ENCODE measurements at regions not wholly inside any gene's neighbourhood (a gene's known extent, or its start where the extent isn't known, plus 50 kb on each side); places are given as distances from the start of the nearest gene placed in this dataset.

DNA sequence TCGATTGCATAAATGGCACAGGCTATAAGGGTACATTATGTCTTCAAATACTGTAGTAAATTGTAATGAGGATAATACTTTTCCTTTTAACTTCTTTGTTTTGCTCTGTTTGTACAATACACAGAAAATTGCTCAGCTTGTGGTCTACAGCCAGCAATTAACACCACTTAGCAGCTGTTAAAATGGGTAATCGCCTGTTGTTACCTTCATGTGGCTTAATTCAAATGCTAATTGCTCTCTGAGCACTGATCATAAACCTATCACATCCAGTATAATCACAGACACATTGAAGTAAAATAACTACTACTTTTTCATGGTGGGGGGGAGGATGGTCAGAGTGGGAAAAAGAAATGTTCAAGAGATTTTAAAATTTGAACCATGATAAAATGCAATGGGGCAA is 1164.1 kb upstream of the CNTN5 start:
- WGBS (ENCODE audit: low lambda C conversion rate) = 42% methylated on average over 2 of the region's 2 CpGs
- no peaks in the 10 kb centered on the region for H3K4me1 ChIP-seq (ENCODE audit: control insufficient read depth in 1 of 2, insufficient read depth in 2 of 2, low read depth in 1 of 2, low read length in 1 of 2)

More for the DNA sequence above, 1164.1 kb upstream of the CNTN5 start:
- no peak for DNase-seq
- Histone ChIP-seq H3K9ac (no peak overlapping the region), H3K36me3 (replicated peaks in 1 of 2; ENCODE audit: control insufficient read depth in 1 of 2, insufficient read depth in 2 of 2, low read length in 1 of 2) (no peaks in the 10 kb centered on the region), H3K79me2 (ENCODE audit: insufficient read depth) (no peaks in the 10 kb centered on the region), H3K4me3 (ENCODE audit: low read depth in 2 of 2, low read length in 1 of 2) (no peak overlapping the region), H2AFZ (ENCODE audit: low read depth) (no peak overlapping the region), H3K27me3 (ENCODE audit: insufficient read depth) (no peaks in the 10 kb centered on the region), H3K27ac (ENCODE audit: low read depth in 2 of 2, low read length in 1 of 2) (no peak overlapping the region), H3F3A (replicated peaks; ENCODE audit: insufficient read depth) (peaks cover 3% of the 10 kb centered on the region), H4K20me1 (ENCODE audit: insufficient read depth) (no peaks in the 10 kb centered on the region), H3K9me2 (no peaks in the 10 kb centered on the region), H3K9me3 (no peaks in the 10 kb centered on the region), H3K4me2 (no peak overlapping the region)
- TF ChIP-seq, protein P1, sequence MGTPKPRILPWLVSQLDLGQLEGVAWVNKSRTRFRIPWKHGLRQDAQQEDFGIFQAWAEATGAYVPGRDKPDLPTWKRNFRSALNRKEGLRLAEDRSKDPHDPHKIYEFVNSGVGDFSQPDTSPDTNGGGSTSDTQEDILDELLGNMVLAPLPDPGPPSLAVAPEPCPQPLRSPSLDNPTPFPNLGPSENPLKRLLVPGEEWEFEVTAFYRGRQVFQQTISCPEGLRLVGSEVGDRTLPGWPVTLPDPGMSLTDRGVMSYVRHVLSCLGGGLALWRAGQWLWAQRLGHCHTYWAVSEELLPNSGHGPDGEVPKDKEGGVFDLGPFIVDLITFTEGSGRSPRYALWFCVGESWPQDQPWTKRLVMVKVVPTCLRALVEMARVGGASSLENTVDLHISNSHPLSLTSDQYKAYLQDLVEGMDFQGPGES (IDR thresholded peaks at IDR 0.05; ENCODE audit: low read depth, low read length) = no peak
- TF ChIP-seq CTCF (IDR thresholded peaks at IDR 0.05) (no peak), MXI1 (IDR thresholded peaks at IDR 0.05; ENCODE audit: low read depth, low read length) (no peak), SIN3A (IDR thresholded peaks at IDR 0.05; ENCODE audit: borderline replicate concordance, low read depth, low read length) (no peak), RFX5 (IDR thresholded peaks at IDR 0.05; ENCODE audit: low read length) (no peak), FOXM1 (IDR thresholded peaks at IDR 0.05; ENCODE audit: low read depth) (no peak), RXRA (IDR thresholded peaks at IDR 0.05; ENCODE audit: borderline replicate concordance, low read depth) (no peak), CHD2 (IDR thresholded peaks at IDR 0.05; ENCODE audit: low read length, partially characterized antibody) (no peak), GATA2 (CRISPR knock-in tag; IDR thresholded peaks at IDR 0.05) (no peak), USF2 (IDR thresholded peaks at IDR 0.05; ENCODE audit: borderline replicate concordance, low read depth, low read length) (no peak), TAF1 (IDR thresholded peaks at IDR 0.05; ENCODE audit: borderline replicate concordance, low read depth, low read length) (no peak), NRF1 (IDR thresholded peaks at IDR 0.05; ENCODE audit: low read depth, low read length) (no peak), YY1 (IDR thresholded peaks at IDR 0.05; ENCODE audit: low read depth) (no peak), JUND (IDR thresholded peaks at IDR 0.05) (no peak), USF1 (IDR thresholded peaks at IDR 0.05; ENCODE audit: borderline replicate concordance, low read depth) (no peak), NFIC (IDR thresholded peaks at IDR 0.05; ENCODE audit: borderline replicate concordance) (no peak)
- TF ChIP-seq, protein P2, sequence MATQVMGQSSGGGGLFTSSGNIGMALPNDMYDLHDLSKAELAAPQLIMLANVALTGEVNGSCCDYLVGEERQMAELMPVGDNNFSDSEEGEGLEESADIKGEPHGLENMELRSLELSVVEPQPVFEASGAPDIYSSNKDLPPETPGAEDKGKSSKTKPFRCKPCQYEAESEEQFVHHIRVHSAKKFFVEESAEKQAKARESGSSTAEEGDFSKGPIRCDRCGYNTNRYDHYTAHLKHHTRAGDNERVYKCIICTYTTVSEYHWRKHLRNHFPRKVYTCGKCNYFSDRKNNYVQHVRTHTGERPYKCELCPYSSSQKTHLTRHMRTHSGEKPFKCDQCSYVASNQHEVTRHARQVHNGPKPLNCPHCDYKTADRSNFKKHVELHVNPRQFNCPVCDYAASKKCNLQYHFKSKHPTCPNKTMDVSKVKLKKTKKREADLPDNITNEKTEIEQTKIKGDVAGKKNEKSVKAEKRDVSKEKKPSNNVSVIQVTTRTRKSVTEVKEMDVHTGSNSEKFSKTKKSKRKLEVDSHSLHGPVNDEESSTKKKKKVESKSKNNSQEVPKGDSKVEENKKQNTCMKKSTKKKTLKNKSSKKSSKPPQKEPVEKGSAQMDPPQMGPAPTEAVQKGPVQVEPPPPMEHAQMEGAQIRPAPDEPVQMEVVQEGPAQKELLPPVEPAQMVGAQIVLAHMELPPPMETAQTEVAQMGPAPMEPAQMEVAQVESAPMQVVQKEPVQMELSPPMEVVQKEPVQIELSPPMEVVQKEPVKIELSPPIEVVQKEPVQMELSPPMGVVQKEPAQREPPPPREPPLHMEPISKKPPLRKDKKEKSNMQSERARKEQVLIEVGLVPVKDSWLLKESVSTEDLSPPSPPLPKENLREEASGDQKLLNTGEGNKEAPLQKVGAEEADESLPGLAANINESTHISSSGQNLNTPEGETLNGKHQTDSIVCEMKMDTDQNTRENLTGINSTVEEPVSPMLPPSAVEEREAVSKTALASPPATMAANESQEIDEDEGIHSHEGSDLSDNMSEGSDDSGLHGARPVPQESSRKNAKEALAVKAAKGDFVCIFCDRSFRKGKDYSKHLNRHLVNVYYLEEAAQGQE (IDR thresholded peaks at IDR 0.05; ENCODE audit: low read depth, low read length) = no peak
- ChIA-PET CTCF (no interaction called here), POLR2A (no interaction called here)

Data from SK-N-SH (cell line).